ENCODE measurements at regions not wholly inside any gene's neighbourhood (a gene's known extent, or its start where the extent isn't known, plus 50 kb on each side); places are given as distances from the start of the nearest gene placed in this dataset.

DNA sequence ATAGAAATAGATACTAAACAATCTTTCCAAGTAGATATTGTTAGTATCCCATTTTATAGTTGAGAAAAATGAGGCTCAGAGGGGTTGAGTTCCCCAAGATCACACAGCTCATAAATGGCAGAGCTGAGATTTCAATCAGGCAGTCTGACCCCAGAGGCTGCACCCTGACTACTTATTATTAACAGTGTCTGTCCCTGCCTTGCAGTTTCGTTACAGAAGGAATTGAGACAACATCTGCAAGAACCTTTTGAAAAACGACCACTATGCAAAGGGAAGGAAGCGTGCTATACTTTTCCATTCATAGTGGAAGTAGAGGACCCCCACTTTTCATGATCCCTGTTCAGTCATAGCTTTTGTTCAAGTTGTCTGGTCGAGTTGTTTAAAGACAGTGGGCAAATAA is 53.2 kb upstream of the SEC11C start:
- no peak for DNase-seq

- no peak for DNase-seq
Measured at GRCh38 chr18:59087391-59087790, 52.3 kb upstream of the SEC11C start.
